GM13977 (cell line): ENCODE measurements at regions not wholly inside any gene's neighbourhood (a gene's known extent, or its start where the extent isn't known, plus 50 kb on each side); places are given as distances from the start of the nearest gene placed in this dataset.

ENCODE experiments used
- DNase-seq: peaks from one replicate; pipeline ENCODE4 v3.0.0; 2012; ENCODE audit warnings: low spot score
- in situ Hi-C: fragments of 300-500 bp; cut with MboI; formaldehyde crosslinking; loops from one replicate; pipeline ENCODE4 v1.12.0; 2022; ENCODE audit warnings: low sequenced_read_pairs, low pct_unique_long_range_greater_than_20kb, mixed read lengths, inconsistent platforms; ENCODE audit not compliant: unreplicated experiment
- TF ChIP-seq, protein P1 (sequence below): IDR thresholded peaks from 2 replicates; pipeline ENCODE4 v1.5.1; 2012; ENCODE audit warnings: mild to moderate bottlenecking, control low read depth; ENCODE audit not compliant: insufficient read depth; ENCODE audit errors: extremely low read depth, missing control alignments

DNA sequence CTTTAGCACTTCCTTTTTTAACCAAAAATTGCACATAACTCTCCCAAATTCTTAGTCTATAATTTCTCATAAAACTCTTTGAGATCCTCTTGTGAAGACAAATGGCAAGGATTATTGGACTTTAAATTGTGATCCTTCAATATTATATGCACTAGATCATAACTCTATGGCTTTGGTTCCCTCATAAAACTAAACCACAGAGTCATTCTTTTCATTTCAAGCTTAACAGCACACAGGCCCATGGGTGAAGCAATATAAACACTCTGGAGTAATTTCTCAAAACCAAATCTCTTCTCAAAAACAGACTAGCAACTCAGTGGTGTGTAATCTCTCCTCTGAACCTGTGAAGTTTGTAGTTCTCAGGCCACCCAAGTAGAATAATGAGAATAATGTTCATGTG, 171.0 kb upstream of the NECTIN3 start:
- no peak for DNase-seq
- TF ChIP-seq, protein P1, sequence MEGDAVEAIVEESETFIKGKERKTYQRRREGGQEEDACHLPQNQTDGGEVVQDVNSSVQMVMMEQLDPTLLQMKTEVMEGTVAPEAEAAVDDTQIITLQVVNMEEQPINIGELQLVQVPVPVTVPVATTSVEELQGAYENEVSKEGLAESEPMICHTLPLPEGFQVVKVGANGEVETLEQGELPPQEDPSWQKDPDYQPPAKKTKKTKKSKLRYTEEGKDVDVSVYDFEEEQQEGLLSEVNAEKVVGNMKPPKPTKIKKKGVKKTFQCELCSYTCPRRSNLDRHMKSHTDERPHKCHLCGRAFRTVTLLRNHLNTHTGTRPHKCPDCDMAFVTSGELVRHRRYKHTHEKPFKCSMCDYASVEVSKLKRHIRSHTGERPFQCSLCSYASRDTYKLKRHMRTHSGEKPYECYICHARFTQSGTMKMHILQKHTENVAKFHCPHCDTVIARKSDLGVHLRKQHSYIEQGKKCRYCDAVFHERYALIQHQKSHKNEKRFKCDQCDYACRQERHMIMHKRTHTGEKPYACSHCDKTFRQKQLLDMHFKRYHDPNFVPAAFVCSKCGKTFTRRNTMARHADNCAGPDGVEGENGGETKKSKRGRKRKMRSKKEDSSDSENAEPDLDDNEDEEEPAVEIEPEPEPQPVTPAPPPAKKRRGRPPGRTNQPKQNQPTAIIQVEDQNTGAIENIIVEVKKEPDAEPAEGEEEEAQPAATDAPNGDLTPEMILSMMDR: no peak
- in situ Hi-C loops: no loop called here

DNA sequence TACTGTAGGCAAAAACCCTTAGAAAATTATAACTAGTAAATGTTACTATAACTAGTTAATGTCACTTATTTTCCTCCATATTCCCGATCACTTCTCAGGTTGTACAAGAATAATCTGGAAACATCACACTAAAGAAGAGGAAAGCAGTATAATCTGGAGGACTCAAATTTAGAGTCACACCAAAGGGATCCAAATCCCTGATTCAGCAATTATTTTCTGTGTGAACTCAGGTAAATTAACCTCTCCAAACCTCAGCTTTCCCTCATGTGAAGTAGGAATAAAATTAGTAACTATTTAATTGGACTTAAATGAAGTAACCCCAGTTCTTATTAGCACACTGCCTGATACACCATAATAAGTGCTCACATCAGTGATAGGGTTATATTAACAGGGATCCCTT, 170.1 kb upstream of the NECTIN3 start:
- TF ChIP-seq, protein P1: no peak
- in situ Hi-C loops: no loop called here
- no peak for DNase-seq

DNA sequence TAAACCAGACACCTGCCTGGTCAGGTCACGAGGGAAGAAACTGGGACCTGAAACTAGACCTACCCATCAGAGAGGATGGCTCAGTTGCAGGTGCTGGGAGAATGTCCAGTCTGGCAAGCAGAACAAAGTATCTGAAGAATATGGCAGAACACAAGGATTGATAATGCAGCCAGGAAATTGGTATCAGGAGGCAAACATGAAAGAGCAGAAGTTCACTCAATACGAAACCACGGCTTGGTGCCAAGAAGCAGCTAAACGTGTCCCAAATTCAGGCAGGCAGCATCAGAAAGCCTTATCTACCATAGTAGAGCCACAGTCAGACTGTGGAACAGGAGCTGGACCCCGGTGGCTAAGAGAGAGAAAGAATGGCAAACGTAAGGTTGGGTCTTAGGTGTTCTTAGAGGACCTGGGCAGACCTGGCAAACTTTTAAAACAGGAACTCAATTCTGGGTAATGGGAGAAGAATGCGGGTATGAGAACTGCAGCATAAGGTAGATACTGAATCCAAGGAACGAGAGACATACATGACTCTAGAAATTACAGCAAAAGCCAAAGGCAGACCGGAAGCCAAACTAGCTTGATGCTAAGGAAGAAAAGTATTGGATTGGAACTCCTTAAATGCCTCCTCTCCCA, 169.0 kb upstream of the NECTIN3 start:
- in situ Hi-C loops: no loop called here
- no peak for DNase-seq
- TF ChIP-seq, protein P1: no peak

DNA sequence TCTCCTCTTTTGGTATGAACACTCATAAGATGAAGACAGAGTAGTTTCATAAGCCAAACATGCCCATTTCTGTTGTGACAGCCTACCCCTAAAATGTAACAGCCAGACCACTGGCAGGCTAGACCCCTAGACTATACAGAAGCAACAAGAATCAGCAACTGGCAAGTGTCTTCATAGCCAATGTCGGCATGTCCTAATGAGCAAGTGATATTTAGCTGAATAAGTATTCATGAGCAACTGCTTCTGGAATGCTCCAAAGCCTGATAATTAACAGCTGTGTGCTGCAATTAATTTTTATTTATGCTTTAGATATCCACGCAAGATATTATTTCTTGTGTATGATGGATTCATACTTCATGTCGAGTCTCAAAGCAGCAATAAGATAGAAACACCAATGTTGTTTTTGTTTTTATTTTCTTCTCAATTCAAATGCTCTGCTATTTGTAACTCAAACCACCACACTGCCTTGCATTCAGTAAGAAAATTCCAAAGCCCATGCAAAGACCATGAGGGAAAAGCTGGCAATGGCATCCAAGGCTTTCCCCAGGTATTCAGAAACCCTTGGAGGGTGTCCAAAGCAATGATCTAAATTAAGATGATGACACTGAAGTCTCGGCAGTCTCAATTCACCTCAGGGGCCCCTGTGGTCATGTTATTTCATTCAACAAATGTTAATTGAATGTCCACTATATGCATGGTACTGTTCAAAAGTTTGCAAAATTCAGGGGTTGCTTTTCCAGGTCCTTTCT, 167.7 kb upstream of the NECTIN3 start:
- TF ChIP-seq, protein P1: no peak
- DNase-seq: no peak
- in situ Hi-C loops: no loop called here

DNA sequence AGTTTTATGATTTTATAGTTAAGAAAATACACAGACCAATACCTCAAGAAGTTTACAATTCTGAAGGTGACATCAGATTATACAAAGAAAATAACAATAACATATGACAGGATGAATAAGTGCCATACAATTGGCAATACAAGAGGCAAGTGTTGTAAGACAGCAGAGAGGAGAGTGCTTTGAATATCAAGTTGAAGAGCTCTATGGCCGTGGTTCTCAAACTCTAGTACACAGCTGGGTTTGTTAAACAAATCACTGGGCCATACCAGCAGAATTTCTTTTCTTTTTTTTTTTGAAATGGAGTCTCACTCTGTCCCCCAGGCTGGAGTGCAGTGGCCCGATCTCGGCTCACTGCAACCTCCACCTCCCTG, 167.1 kb upstream of the NECTIN3 start:
- in situ Hi-C loops: no loop called here
- TF ChIP-seq, protein P1: no peak
- DNase-seq: no peak

DNA sequence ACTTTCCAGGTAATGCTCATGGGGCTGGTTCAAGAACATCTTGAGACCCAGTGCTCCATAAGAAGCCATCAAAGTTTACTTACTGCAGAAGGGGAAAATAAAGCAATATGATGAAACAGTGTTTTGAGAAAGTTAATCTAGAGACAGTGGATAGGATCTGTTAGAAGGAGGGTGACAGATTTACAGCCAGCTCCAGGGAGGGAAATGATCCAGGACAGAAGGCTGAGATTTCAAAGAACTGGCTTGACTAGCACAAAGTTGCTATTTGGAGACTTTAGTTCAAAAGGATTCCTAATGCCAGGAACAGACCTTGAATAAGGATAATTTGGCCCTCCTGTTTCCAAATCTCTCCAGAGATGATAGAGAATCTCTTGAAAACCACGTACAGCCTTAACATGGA, 166.5 kb upstream of the NECTIN3 start:
- no peak for DNase-seq
- in situ Hi-C loops: no loop called here
- TF ChIP-seq, protein P1: no peak
